ENCODE measurements at regions not wholly inside any gene's neighbourhood (a gene's known extent, or its start where the extent isn't known, plus 50 kb on each side); places are given as distances from the start of the nearest gene placed in this dataset.

GRCh38 chr2:16104949-16105668 is 164.8 kb downstream of the MYCN start:
- TF ChIP-seq CTCF (conservative IDR thresholded peaks at IDR 0.05 in 1 of 2, IDR thresholded peaks at IDR 0.05 in 1 of 2; ENCODE audit: extremely low read depth in 1 of 2, insufficient read depth in 1 of 2, low read depth in 1 of 2, low read length in 2 of 2) = no peak
- no peak for TF ChIP-seq EZH2 (IDR thresholded peaks at IDR 0.05; ENCODE audit: borderline replicate concordance, low read length)
